SK-N-SH treated with all-trans-retinoic acid at 6 μM for 48 hours (cell line): ENCODE measurements at regions not wholly inside any gene's neighbourhood (a gene's known extent, or its start where the extent isn't known, plus 50 kb on each side); places are given as distances from the start of the nearest gene placed in this dataset.

Experiments
- ARNTL ChIP-seq: fragments of 450-650 bp; formaldehyde crosslinking; IDR thresholded peaks from 2 replicates; pipeline ENCODE4 v1.5.0; 2020; ENCODE audit warnings: low read depth, mild to moderate bottlenecking, moderate library complexity, borderline replicate concordance
- CSDC2 ChIP-seq: fragments of 250-450 bp; sonication (Bioruptor Pico); IDR thresholded peaks from 2 replicates; pipeline ENCODE4 v1.5.0; 2020; ENCODE audit warnings: mild to moderate bottlenecking, moderate library complexity
- RARB ChIP-seq: fragments of 250-450 bp; sonication (Bioruptor Pico); IDR thresholded peaks from 2 replicates; pipeline ENCODE4 v1.8.0; 2021; ENCODE audit warnings: mild to moderate bottlenecking, moderate library complexity
- TCF4 ChIP-seq: fragments of 250-450 bp; sonication (Bioruptor Pico); IDR thresholded peaks from 2 replicates; pipeline ENCODE4 v1.8.0; 2021; ENCODE audit warnings: mild to moderate bottlenecking, moderate library complexity, borderline replicate concordance
- TOX ChIP-seq: fragments of 250-450 bp; sonication (Bioruptor Pico); IDR thresholded peaks from 2 replicates; pipeline ENCODE4 v1.8.0; 2021; ENCODE audit warnings: mild to moderate bottlenecking, moderate library complexity, borderline replicate concordance
- ZFP3 ChIP-seq: fragments of 250-450 bp; sonication (Bioruptor Pico); IDR thresholded peaks from 2 replicates; pipeline ENCODE4 v1.5.0; 2020; ENCODE audit warnings: mild to moderate bottlenecking, moderate library complexity
- ZFP30 ChIP-seq: fragments of 450-650 bp; formaldehyde crosslinking; IDR thresholded peaks from 2 replicates; pipeline ENCODE4 v1.5.0; 2022; ENCODE audit warnings: mild to moderate bottlenecking, moderate library complexity
- ZNF565 ChIP-seq: fragments of 450-650 bp; formaldehyde crosslinking; conservative IDR thresholded peaks from 2 replicates; pipeline ENCODE4 v1.5.0; 2020; ENCODE audit warnings: low read depth, mild to moderate bottlenecking, moderate library complexity
- ZNF8 ChIP-seq: fragments of 450-650 bp; formaldehyde crosslinking; IDR thresholded peaks from 2 replicates; pipeline ENCODE4 v1.5.0; 2020; ENCODE audit warnings: mild to moderate bottlenecking, moderate library complexity
- TF ChIP-seq, protein P1 (sequence below): fragments of 250-450 bp; sonication (Bioruptor Pico); IDR thresholded peaks from 2 replicates; pipeline ENCODE4 v1.5.1; 2020; ENCODE audit warnings: low read depth, mild to moderate bottlenecking, moderate library complexity
- TF ChIP-seq, protein P2 (sequence below): fragments of 250-450 bp; sonication (Bioruptor Pico); IDR thresholded peaks from 2 replicates; pipeline ENCODE4 v1.8.0; 2021; ENCODE audit warnings: low read depth, mild to moderate bottlenecking, moderate library complexity, borderline replicate concordance
- TF ChIP-seq, protein P3 (sequence below): fragments of 250-450 bp; sonication (Bioruptor Pico); IDR thresholded peaks from 2 replicates; pipeline ENCODE4 v1.8.0; 2020; ENCODE audit warnings: mild to moderate bottlenecking, moderate library complexity, borderline replicate concordance

DNA sequence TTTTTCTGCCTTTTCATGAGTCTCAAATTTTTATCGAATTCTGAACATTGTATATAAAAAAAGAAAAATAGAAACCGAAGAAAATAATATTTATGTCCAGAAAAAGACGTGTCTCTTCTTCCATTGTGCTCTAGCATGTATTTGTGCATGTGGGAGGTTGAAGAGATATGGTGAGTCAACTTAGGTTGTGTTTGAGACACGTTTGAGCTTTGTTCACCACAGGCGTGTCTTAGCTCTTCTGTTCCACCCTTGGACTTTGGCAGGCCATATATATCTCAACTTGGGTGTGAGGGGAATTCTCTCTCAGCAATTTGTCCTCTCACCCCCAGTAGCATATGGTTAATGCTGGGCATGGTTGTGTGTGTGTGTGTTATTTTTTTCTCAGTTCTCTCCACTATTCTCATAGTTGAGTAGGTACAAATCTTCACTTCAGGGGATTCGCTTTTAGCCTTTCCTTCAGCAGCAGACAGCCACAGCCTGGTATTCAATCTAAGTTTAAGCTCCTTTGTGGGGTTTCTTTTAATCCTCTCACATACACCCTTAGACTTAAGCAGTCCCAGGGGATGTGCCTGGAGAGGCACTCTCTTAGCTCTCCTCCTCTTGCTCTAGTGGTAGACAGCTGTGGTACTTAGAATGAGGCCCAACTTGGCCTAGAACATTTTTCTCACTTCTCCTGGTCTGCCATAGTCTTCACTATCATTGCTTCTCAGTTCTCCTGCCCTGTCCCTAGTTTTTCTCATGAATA, 286.5 kb upstream of the RBMS3 start:
- TF ChIP-seq TOX (CRISPR knock-in tag): no peak
- TF ChIP-seq ARNTL (CRISPR knock-in tag): no peak
- TF ChIP-seq, protein P1, sequence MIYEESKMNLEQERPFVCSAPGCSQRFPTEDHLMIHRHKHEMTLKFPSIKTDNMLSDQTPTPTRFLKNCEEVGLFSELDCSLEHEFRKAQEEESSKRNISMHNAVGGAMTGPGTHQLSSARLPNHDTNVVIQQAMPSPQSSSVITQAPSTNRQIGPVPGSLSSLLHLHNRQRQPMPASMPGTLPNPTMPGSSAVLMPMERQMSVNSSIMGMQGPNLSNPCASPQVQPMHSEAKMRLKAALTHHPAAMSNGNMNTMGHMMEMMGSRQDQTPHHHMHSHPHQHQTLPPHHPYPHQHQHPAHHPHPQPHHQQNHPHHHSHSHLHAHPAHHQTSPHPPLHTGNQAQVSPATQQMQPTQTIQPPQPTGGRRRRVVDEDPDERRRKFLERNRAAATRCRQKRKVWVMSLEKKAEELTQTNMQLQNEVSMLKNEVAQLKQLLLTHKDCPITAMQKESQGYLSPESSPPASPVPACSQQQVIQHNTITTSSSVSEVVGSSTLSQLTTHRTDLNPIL (CRISPR knock-in tag): no peak
- no peak for TF ChIP-seq CSDC2 (CRISPR knock-in tag)
- no peak for TF ChIP-seq ZFP30 (CRISPR knock-in tag)
- TF ChIP-seq TCF4 (CRISPR knock-in tag): no peak
- no peak for TF ChIP-seq RARB (CRISPR knock-in tag)
- no peak for TF ChIP-seq ZFP3 (CRISPR knock-in tag)
- TF ChIP-seq, protein P2, sequence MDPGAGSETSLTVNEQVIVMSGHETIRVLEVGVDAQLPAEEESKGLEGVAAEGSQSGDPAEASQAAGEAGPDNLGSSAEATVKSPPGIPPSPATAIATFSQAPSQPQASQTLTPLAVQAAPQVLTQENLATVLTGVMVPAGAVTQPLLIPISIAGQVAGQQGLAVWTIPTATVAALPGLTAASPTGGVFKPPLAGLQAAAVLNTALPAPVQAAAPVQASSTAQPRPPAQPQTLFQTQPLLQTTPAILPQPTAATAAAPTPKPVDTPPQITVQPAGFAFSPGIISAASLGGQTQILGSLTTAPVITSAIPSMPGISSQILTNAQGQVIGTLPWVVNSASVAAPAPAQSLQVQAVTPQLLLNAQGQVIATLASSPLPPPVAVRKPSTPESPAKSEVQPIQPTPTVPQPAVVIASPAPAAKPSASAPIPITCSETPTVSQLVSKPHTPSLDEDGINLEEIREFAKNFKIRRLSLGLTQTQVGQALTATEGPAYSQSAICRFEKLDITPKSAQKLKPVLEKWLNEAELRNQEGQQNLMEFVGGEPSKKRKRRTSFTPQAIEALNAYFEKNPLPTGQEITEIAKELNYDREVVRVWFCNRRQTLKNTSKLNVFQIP (CRISPR knock-in tag): no peak
- TF ChIP-seq, protein P3, sequence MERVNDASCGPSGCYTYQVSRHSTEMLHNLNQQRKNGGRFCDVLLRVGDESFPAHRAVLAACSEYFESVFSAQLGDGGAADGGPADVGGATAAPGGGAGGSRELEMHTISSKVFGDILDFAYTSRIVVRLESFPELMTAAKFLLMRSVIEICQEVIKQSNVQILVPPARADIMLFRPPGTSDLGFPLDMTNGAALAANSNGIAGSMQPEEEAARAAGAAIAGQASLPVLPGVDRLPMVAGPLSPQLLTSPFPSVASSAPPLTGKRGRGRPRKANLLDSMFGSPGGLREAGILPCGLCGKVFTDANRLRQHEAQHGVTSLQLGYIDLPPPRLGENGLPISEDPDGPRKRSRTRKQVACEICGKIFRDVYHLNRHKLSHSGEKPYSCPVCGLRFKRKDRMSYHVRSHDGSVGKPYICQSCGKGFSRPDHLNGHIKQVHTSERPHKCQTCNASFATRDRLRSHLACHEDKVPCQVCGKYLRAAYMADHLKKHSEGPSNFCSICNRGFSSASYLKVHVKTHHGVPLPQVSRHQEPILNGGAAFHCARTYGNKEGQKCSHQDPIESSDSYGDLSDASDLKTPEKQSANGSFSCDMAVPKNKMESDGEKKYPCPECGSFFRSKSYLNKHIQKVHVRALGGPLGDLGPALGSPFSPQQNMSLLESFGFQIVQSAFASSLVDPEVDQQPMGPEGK (CRISPR knock-in tag): no peak
- no peak for TF ChIP-seq ZNF8 (CRISPR knock-in tag)
- TF ChIP-seq ZNF565 (CRISPR knock-in tag): no peak
